Gastrocnemius medialis (tissue), 4 donors: ENCODE measurements at regions not wholly inside any gene's neighbourhood (a gene's known extent, or its start where the extent isn't known, plus 50 kb on each side); places are given as distances from the start of the nearest gene placed in this dataset.

ENCODE experiments used
- ATAC-seq, 2 donors: fragments of 150-250 bp; one replicate each; pipeline ENCODE4 v1.9.1; 2016
- DNase-seq, 2 donors: peaks; one replicate each; pipeline ENCODE4 v3.0.0-alpha.2; 2019
- H3K27ac ChIP-seq, 4 donors: fragments of 200-600 bp; sonication (generic); 1 replicate in 1 of 4; 2 replicates in 3 of 4; pipeline ENCODE4 v1.5.1; 2016 to 2018; ENCODE audit warnings: mild to moderate bottlenecking in 2 of 4, moderate library complexity in 1 of 4
- H3K27me3 ChIP-seq, 3 donors: fragments of 200-600 bp; sonication (generic) in 2 of 3; 1 replicate in 1 of 3; 2 replicates in 2 of 3; pipeline versions ENCODE4 v1.5.1 to v1.6.0; 2016 to 2019; ENCODE audit warnings: mild to moderate bottlenecking in 1 of 3, moderate library complexity in 1 of 3
- H3K36me3 ChIP-seq, 2 donors: fragments of 200-600 bp; sonication (generic) in 1 of 2; one replicate each; pipeline ENCODE4 v1.5.1; 2017 to 2018
- H3K4me1 ChIP-seq, 2 donors: fragments of 200-600 bp; sonication (generic) in 1 of 2; one replicate each; pipeline ENCODE4 v1.5.1; 2016 to 2017; ENCODE audit warnings: mild to moderate bottlenecking in 2 of 2
- H3K4me3 ChIP-seq, 4 donors: fragments of 200-600 bp; sonication (generic) in 3 of 4; 1 replicate in 1 of 4; 2 replicates in 3 of 4; pipeline ENCODE4 v1.5.1; 2016 to 2019; ENCODE audit warnings: mild to moderate bottlenecking in 2 of 4
- H3K9me3 ChIP-seq, 3 donors: fragments of 200-600 bp; sonication (generic) in 2 of 3; 1 replicate in 1 of 3; 2 replicates in 2 of 3; pipeline ENCODE4 v1.5.1; 2016 to 2019
- CTCF ChIP-seq, 5 experiments: fragments of 450-650 bp in 3 of 5; fragments of 200-600 bp in 2 of 5; sonication (generic) in 2 of 5; IDR thresholded peaks in 4 of 5; conservative IDR thresholded peaks in 1 of 5; 1 replicate in 4 of 5; 2 replicates in 1 of 5; pipeline ENCODE4 v1.5.1; 2016 to 2019; ENCODE audit warnings: antibody characterized with exemption in 5 of 5, mild to moderate bottlenecking in 3 of 5, moderate library complexity in 3 of 5
- POLR2A ChIP-seq, 2 donors: fragments of 450-650 bp; IDR thresholded peaks; one replicate each; pipeline ENCODE4 v1.6.1; 2017; ENCODE audit warnings: antibody characterized with exemption in 2 of 2, mild to moderate bottlenecking in 2 of 2, moderate library complexity in 2 of 2
- in situ Hi-C, 4 donors: fragments of 200-750 bp; cut with MboI; loops; one replicate each; pipeline versions ENCODE4 v1.15.0 to v1.8.0; 2017; ENCODE audit warnings: low sequenced_read_pairs in 4 of 4
- intact Hi-C: fragments of 100-400 bp; cut with DNase I; formaldehyde crosslinking; loops from one replicate; pipeline ENCODE4 v1.15.1; 2023; ENCODE audit warnings: low total_unique reads

- TF ChIP-seq POLR2A (IDR thresholded peaks at IDR 0.05): no peak
- TF ChIP-seq CTCF (IDR thresholded peaks at IDR 0.05 in 4 of 5, conservative IDR thresholded peaks at IDR 0.05 in 1 of 5): no peak
- Histone ChIP-seq H3K27ac (no peak overlapping the region), H3K4me1 (no peaks in the 10 kb centered on the region), H3K27me3 (no peaks in the 10 kb centered on the region), H3K36me3 (no peaks in the 10 kb centered on the region), H3K9me3 (no peaks in the 10 kb centered on the region), H3K4me3 (no peak overlapping the region)
- DNase-seq (no peak), ATAC-seq (no peak)
- intact Hi-C loops (no loop called here), in situ Hi-C loops (no loop called here)
Measured at GRCh38 chr2:122737429-122738077, 982.1 kb downstream of the TSN start.

GRCh38 chr2:122739732-122740593 is 984.5 kb downstream of the TSN start:
- no peaks in the 10 kb centered on the region for H3K4me1 ChIP-seq
- H3K27me3 ChIP-seq: no peaks in the 10 kb centered on the region
- H3K36me3 ChIP-seq: no peaks in the 10 kb centered on the region
- H3K9me3 ChIP-seq: no peaks in the 10 kb centered on the region
- H3K27ac ChIP-seq: no peak overlapping the region
- DNase-seq (no peak), ATAC-seq (no peak)
- in situ Hi-C loops (no loop called here), intact Hi-C loops (no loop called here)
- H3K4me3 ChIP-seq: no peak overlapping the region
- no peak for TF ChIP-seq CTCF (IDR thresholded peaks at IDR 0.05 in 4 of 5, conservative IDR thresholded peaks at IDR 0.05 in 1 of 5)
- TF ChIP-seq POLR2A (IDR thresholded peaks at IDR 0.05): no peak

DNA sequence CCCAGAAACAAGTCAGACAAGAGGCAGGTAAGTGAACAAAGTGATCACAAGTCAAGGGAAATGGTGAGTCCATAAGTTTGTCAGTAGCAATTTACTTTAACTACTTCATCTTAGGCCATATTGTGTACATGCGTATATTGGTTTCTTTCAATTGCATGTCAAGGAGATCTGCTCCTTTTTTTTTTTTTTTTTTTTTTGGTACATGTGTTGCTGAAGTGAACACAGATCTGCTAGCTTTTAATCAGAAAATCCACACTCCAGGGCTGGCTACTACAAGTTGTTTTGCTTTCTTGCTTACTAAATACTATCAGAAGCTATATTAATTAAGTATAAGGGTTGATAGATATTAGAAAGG is 985.1 kb downstream of the TSN start:
- no peaks in the 10 kb centered on the region for H3K9me3 ChIP-seq
- H3K27me3 ChIP-seq: no peaks in the 10 kb centered on the region
- no peaks in the 10 kb centered on the region for H3K36me3 ChIP-seq
- intact Hi-C loops: no loop called here
- H3K4me3 ChIP-seq: no peak overlapping the region
- DNase-seq (no peak), ATAC-seq (no peak)
- in situ Hi-C loops: no loop called here
- H3K27ac ChIP-seq: no peak overlapping the region
- H3K4me1 ChIP-seq: no peaks in the 10 kb centered on the region
- no peak for TF ChIP-seq POLR2A (IDR thresholded peaks at IDR 0.05)
- TF ChIP-seq CTCF (IDR thresholded peaks at IDR 0.05 in 4 of 5, conservative IDR thresholded peaks at IDR 0.05 in 1 of 5): no peak

- no peak for DNase-seq
- in situ Hi-C loops: no loop called here
- TF ChIP-seq POLR2A (IDR thresholded peaks at IDR 0.05): no peak
- TF ChIP-seq CTCF (IDR thresholded peaks at IDR 0.05 in 4 of 5, conservative IDR thresholded peaks at IDR 0.05 in 1 of 5): no peak
Measured at GRCh38 chr2:122741403-122741802, 986.0 kb downstream of the TSN start.

More at GRCh38 chr2:122741403-122741802, 986.0 kb downstream of the TSN start:
- Histone ChIP-seq H3K4me3 (no peak overlapping the region), H3K27ac (no peak overlapping the region), H3K36me3 (no peaks in the 10 kb centered on the region), H3K4me1 (no peaks in the 10 kb centered on the region), H3K9me3 (no peaks in the 10 kb centered on the region), H3K27me3 (no peaks in the 10 kb centered on the region)
- no peak for ATAC-seq
- intact Hi-C loops: no loop called here
